ENCODE measurements at regions not wholly inside any gene's neighbourhood (a gene's known extent, or its start where the extent isn't known, plus 50 kb on each side); places are given as distances from the start of the nearest gene placed in this dataset.

DNA sequence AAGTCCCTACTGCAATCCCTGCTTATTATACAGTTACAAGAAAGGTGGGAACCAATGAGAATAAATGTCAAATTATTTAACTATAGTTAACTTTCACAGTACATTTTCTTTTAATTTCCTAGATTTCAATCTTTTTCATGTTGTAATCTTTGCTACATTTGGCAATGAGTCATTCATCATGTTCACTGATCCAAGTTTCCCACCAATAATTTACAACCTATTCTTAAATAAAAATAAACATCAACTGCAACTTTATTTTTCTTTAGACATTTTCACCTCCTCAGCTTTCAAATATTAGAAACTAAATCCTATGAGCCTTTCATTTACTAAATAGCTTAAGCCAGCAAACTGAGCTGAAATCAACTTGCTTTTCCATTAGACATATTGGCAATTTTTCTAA is 541.3 kb upstream of the BTBD3 start:
- H3K27me3 ChIP-seq (ENCODE audit: control insufficient read depth in 3 of 3, insufficient read depth in 3 of 3, low read depth in 1 of 3, low read length in 3 of 3): no peaks in the 10 kb centered on the region
- H3K9me3 ChIP-seq (replicated peaks in 1 of 2; ENCODE audit: control insufficient read depth in 2 of 2, insufficient read depth in 1 of 2, low read depth in 1 of 2, low read length in 2 of 2): no peaks in the 10 kb centered on the region
- H3K79me1 ChIP-seq (ENCODE audit: low read depth, low read length): no peaks in the 10 kb centered on the region
- no peak for DNase-seq (ENCODE audit: low spot score)
- H4K91ac ChIP-seq (ENCODE audit: low read depth, low read length, poor library complexity): no peak overlapping the region
- no peak overlapping the region for H3K18ac ChIP-seq (ENCODE audit: low read length)
- H3K14ac ChIP-seq (ENCODE audit: low read length): no peak overlapping the region
- H3K4me2 ChIP-seq (ENCODE audit: insufficient read depth, low read length, poor library complexity, severe bottlenecking): no peak overlapping the region
- H2BK15ac ChIP-seq (ENCODE audit: low read length): no peak overlapping the region
- H2BK12ac ChIP-seq (ENCODE audit: low read length): no peak overlapping the region
- H2BK120ac ChIP-seq (ENCODE audit: low read depth, low read length): no peak overlapping the region
- no peak overlapping the region for H3K27ac ChIP-seq (replicated peaks; ENCODE audit: low read length)
- no peak overlapping the region for H4K8ac ChIP-seq (ENCODE audit: low read depth, low read length)
- H3K23ac ChIP-seq (ENCODE audit: low read depth, low read length, poor library complexity): no peak overlapping the region
- no peak overlapping the region for H3K4ac ChIP-seq (ENCODE audit: low read length)
- no peak overlapping the region for H2AK5ac ChIP-seq (ENCODE audit: low read depth, low read length)
- H3K4me1 ChIP-seq (ENCODE audit: control insufficient read depth in 2 of 2, insufficient read depth in 1 of 2, low read depth in 1 of 2, low read length in 2 of 2): peaks cover 7 to 17% of the 10 kb centered on the region in 2 donors
- no peak overlapping the region for H3K4me3 ChIP-seq (ENCODE audit: low read length in 2 of 2)
- no peak overlapping the region for H2AFZ ChIP-seq (ENCODE audit: low read length)
- no peak overlapping the region for H3K9ac ChIP-seq (ENCODE audit: low read depth, low read length, poor library complexity)
- no peak overlapping the region for H2BK5ac ChIP-seq (ENCODE audit: low read length)
- no peaks in the 10 kb centered on the region for H3K36me3 ChIP-seq (replicated peaks in 1 of 2; ENCODE audit: control insufficient read depth in 2 of 2, insufficient read depth in 2 of 2, low read length in 2 of 2)

DNA sequence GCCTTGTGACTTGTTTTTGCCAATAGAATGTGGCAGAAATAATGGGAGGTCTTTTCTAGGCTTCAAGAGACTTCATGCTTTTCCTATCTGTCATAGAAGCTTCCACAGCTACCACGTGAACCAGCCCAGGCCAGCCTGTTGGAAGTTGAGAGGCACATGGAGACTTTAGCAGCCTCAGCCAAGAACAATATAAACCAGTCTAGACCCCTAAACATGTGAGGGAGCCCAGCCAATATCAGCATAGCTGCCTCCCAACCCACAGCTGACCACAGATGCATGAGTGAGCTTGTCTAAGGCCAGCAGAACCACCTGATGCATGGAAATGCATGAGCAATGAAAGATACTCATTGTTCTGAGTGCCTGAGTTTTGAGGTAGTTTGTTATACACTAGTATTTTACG is 540.7 kb upstream of the BTBD3 start:
- Histone ChIP-seq H3K9ac (ENCODE audit: low read depth, low read length, poor library complexity) (no peak overlapping the region), H3K23ac (ENCODE audit: low read depth, low read length, poor library complexity) (no peak overlapping the region), H2BK5ac (ENCODE audit: low read length) (no peak overlapping the region), H3K79me1 (ENCODE audit: low read depth, low read length) (no peaks in the 10 kb centered on the region), H3K4me1 (ENCODE audit: control insufficient read depth in 2 of 2, insufficient read depth in 1 of 2, low read depth in 1 of 2, low read length in 2 of 2) (peaks cover 7 to 17% of the 10 kb centered on the region in 2 donors), H3K18ac (ENCODE audit: low read length) (no peak overlapping the region), H3K4me2 (ENCODE audit: insufficient read depth, low read length, poor library complexity, severe bottlenecking) (no peak overlapping the region), H4K91ac (ENCODE audit: low read depth, low read length, poor library complexity) (no peak overlapping the region), H3K9me3 (replicated peaks in 1 of 2; ENCODE audit: control insufficient read depth in 2 of 2, insufficient read depth in 1 of 2, low read depth in 1 of 2, low read length in 2 of 2) (no peaks in the 10 kb centered on the region), H4K8ac (ENCODE audit: low read depth, low read length) (no peak overlapping the region), H3K4me3 (ENCODE audit: low read length in 2 of 2) (no peak overlapping the region), H2BK120ac (ENCODE audit: low read depth, low read length) (no peak overlapping the region), H2AFZ (ENCODE audit: low read length) (no peak overlapping the region), H3K36me3 (replicated peaks in 1 of 2; ENCODE audit: control insufficient read depth in 2 of 2, insufficient read depth in 2 of 2, low read length in 2 of 2) (no peaks in the 10 kb centered on the region), H3K27ac (replicated peaks; ENCODE audit: low read length) (no peak overlapping the region), H3K27me3 (ENCODE audit: control insufficient read depth in 3 of 3, insufficient read depth in 3 of 3, low read depth in 1 of 3, low read length in 3 of 3) (no peaks in the 10 kb centered on the region), H3K14ac (ENCODE audit: low read length) (no peak overlapping the region), H2AK5ac (ENCODE audit: low read depth, low read length) (no peak overlapping the region), H2BK12ac (ENCODE audit: low read length) (no peak overlapping the region), H2BK15ac (ENCODE audit: low read length) (no peak overlapping the region), H3K4ac (ENCODE audit: low read length) (no peak overlapping the region)
- no peak for DNase-seq (ENCODE audit: low spot score)
- WGBS, 2 donors (ENCODE audit: extremely low coverage in 2 of 2, insufficient read length in 2 of 2, insufficient replicate concordance in 1 of 2): no CpG with 5 or more reads among the region's 2 CpGs

DNA sequence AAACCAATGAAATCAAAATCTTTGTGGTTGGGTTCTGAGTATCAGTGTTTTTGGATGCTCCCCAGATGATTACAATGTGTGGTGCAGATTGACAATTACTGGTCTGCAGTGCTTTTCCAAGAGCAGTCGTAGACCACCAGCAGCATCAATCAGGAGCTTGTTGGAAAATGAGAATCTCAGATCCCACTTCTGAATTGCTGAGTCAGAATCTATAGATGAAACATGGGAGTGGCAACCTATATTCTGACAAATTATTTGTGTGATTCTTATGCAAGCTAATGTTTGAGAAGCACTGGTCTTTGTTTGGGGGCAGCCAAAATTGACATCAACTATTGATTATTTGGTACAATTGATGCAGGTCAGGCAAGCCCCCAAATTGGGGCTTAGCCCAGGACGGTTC is 539.9 kb upstream of the BTBD3 start:
- Histone ChIP-seq H3K36me3 (replicated peaks in 1 of 2; ENCODE audit: control insufficient read depth in 2 of 2, insufficient read depth in 2 of 2, low read length in 2 of 2) (no peaks in the 10 kb centered on the region), H2AK5ac (ENCODE audit: low read depth, low read length) (no peak overlapping the region), H2BK5ac (ENCODE audit: low read length) (no peak overlapping the region), H3K18ac (ENCODE audit: low read length) (no peak overlapping the region), H4K91ac (ENCODE audit: low read depth, low read length, poor library complexity) (no peak overlapping the region), H2BK12ac (ENCODE audit: low read length) (no peak overlapping the region), H4K8ac (ENCODE audit: low read depth, low read length) (no peak overlapping the region), H2AFZ (ENCODE audit: low read length) (no peak overlapping the region), H3K4ac (ENCODE audit: low read length) (no peak overlapping the region), H3K9me3 (replicated peaks in 1 of 2; ENCODE audit: control insufficient read depth in 2 of 2, insufficient read depth in 1 of 2, low read depth in 1 of 2, low read length in 2 of 2) (no peaks in the 10 kb centered on the region), H3K4me1 (ENCODE audit: control insufficient read depth in 2 of 2, insufficient read depth in 1 of 2, low read depth in 1 of 2, low read length in 2 of 2) (peaks cover 5 to 16% of the 10 kb centered on the region in 2 donors), H2BK15ac (ENCODE audit: low read length) (no peak overlapping the region), H3K9ac (ENCODE audit: low read depth, low read length, poor library complexity) (no peak overlapping the region), H3K23ac (ENCODE audit: low read depth, low read length, poor library complexity) (no peak overlapping the region), H3K14ac (ENCODE audit: low read length) (no peak overlapping the region), H2BK120ac (ENCODE audit: low read depth, low read length) (no peak overlapping the region), H3K4me2 (ENCODE audit: insufficient read depth, low read length, poor library complexity, severe bottlenecking) (no peak overlapping the region), H3K4me3 (ENCODE audit: low read length in 2 of 2) (no peak overlapping the region), H3K27ac (replicated peaks; ENCODE audit: low read length) (no peak overlapping the region), H3K27me3 (ENCODE audit: control insufficient read depth in 3 of 3, insufficient read depth in 3 of 3, low read depth in 1 of 3, low read length in 3 of 3) (no peaks in the 10 kb centered on the region), H3K79me1 (ENCODE audit: low read depth, low read length) (no peaks in the 10 kb centered on the region)
- WGBS, 2 donors (ENCODE audit: extremely low coverage in 2 of 2, insufficient read length in 2 of 2, insufficient replicate concordance in 1 of 2): no CpG with 5 or more reads among the region's 2 CpGs
- no peak for DNase-seq (ENCODE audit: low spot score)

DNA sequence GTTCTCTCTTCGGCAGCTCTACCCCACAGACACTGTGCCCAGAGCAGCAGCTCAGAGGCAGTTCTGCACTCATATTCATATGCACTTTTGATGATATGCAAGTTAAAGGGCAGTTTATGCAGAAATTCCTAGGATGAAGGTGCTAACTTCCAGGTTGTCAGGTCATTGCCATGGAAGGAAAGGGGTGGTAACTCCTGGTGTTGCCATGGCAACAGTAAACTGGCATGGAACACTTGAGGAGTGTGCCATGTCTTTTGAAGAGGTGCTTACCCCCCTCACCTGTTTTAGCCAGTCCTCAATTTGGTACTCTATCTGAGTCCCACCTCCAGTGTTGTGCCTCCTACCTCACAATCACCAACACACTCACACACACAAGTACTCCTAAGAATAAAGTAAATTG is 539.4 kb upstream of the BTBD3 start:
- no peak overlapping the region for H2BK5ac ChIP-seq (ENCODE audit: low read length)

More for the DNA sequence above, 539.4 kb upstream of the BTBD3 start:
- Histone ChIP-seq H3K36me3 (replicated peaks in 1 of 2; ENCODE audit: control insufficient read depth in 2 of 2, insufficient read depth in 2 of 2, low read length in 2 of 2) (no peaks in the 10 kb centered on the region), H3K9me3 (replicated peaks in 1 of 2; ENCODE audit: control insufficient read depth in 2 of 2, insufficient read depth in 1 of 2, low read depth in 1 of 2, low read length in 2 of 2) (no peaks in the 10 kb centered on the region), H3K23ac (ENCODE audit: low read depth, low read length, poor library complexity) (no peak overlapping the region), H3K4ac (ENCODE audit: low read length) (no peak overlapping the region), H4K91ac (ENCODE audit: low read depth, low read length, poor library complexity) (no peak overlapping the region), H3K9ac (ENCODE audit: low read depth, low read length, poor library complexity) (no peak overlapping the region), H3K27me3 (ENCODE audit: control insufficient read depth in 3 of 3, insufficient read depth in 3 of 3, low read depth in 1 of 3, low read length in 3 of 3) (no peaks in the 10 kb centered on the region), H2BK120ac (ENCODE audit: low read depth, low read length) (no peak overlapping the region), H2BK12ac (ENCODE audit: low read length) (no peak overlapping the region), H2AFZ (ENCODE audit: low read length) (no peak overlapping the region), H2AK5ac (ENCODE audit: low read depth, low read length) (no peak overlapping the region), H3K14ac (ENCODE audit: low read length) (no peak overlapping the region), H3K27ac (replicated peaks; ENCODE audit: low read length) (no peak overlapping the region), H3K79me1 (ENCODE audit: low read depth, low read length) (no peaks in the 10 kb centered on the region), H3K18ac (ENCODE audit: low read length) (no peak overlapping the region), H4K8ac (ENCODE audit: low read depth, low read length) (no peak overlapping the region), H2BK15ac (ENCODE audit: low read length) (no peak overlapping the region), H3K4me3 (ENCODE audit: low read length in 2 of 2) (no peak overlapping the region), H3K4me2 (ENCODE audit: insufficient read depth, low read length, poor library complexity, severe bottlenecking) (no peak overlapping the region), H3K4me1 (ENCODE audit: control insufficient read depth in 2 of 2, insufficient read depth in 1 of 2, low read depth in 1 of 2, low read length in 2 of 2) (peaks cover 2 to 15% of the 10 kb centered on the region in 2 donors)
- DNase-seq (ENCODE audit: low spot score): no peak
- no CpG with 5 or more reads among the region's 1 CpG for WGBS, 2 donors (ENCODE audit: extremely low coverage in 2 of 2, insufficient read length in 2 of 2, insufficient replicate concordance in 1 of 2)

Data from neuronal stem cell (in vitro differentiated cells).